H1 (cell line): ENCODE measurements at regions not wholly inside any gene's neighbourhood (a gene's known extent, or its start where the extent isn't known, plus 50 kb on each side); places are given as distances from the start of the nearest gene placed in this dataset.

Experiments used
- EGR1 ChIP-seq: IDR thresholded peaks from 2 replicates; pipeline ENCODE4 v1.6.1; 2011; ENCODE audit warnings: low read depth, low read length, borderline replicate concordance
- EP300 ChIP-seq, 2 experiments: IDR thresholded peaks; 1 replicate in 1 of 2; 2 replicates in 1 of 2; pipeline ENCODE4 v1.6.1; 2011 to 2012; ENCODE audit warnings: low read depth in 2 of 2, low read length in 2 of 2, mild to moderate bottlenecking in 2 of 2, borderline replicate concordance in 1 of 2, inconsistent platforms in 1 of 2, moderate library complexity in 1 of 2
- SP2 ChIP-seq: IDR thresholded peaks from 2 replicates; pipeline ENCODE4 v1.6.1; 2012; ENCODE audit warnings: mild to moderate bottlenecking, low read length, inconsistent platforms
- TEAD4 ChIP-seq: IDR thresholded peaks from 2 replicates; pipeline ENCODE4 v1.6.1; 2012; ENCODE audit warnings: low read depth, low read length, inconsistent platforms, mixed read lengths
- TF ChIP-seq, protein P1 (sequence below): IDR thresholded peaks from 2 replicates; pipeline ENCODE4 v1.6.1; 2012; ENCODE audit warnings: low read length, inconsistent platforms
- TF ChIP-seq, protein P2 (sequence below): IDR thresholded peaks from 2 replicates; pipeline ENCODE4 v1.6.1; 2012; ENCODE audit warnings: inconsistent platforms

DNA sequence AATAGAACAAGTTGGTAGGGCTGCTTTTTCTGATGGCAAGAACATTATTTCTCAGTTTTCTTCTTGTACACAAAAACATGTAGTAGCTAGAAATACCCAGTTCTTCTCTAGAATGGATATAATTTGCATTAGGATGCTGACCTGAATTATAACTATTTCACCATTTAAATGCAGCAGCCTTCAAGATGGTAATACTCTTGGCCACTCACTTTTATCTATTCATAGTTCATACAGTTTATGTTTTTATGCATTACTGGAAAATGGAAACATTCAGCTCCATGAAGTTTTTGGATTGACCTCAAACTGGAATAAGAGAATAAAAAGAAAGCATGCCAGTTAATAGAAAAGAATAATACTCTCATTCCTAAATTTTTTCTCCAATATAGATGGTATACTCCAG, 487.4 kb downstream of the PABPC4L start (continued):
- TF ChIP-seq TEAD4 (no peak), SP2 (no peak), EP300 (IDR thresholded peaks at IDR 0.05; ENCODE audit: borderline replicate concordance in 1 of 2, low read depth in 2 of 2, low read length in 2 of 2) (no peak), EGR1 (no peak)
- TF ChIP-seq, protein P1, sequence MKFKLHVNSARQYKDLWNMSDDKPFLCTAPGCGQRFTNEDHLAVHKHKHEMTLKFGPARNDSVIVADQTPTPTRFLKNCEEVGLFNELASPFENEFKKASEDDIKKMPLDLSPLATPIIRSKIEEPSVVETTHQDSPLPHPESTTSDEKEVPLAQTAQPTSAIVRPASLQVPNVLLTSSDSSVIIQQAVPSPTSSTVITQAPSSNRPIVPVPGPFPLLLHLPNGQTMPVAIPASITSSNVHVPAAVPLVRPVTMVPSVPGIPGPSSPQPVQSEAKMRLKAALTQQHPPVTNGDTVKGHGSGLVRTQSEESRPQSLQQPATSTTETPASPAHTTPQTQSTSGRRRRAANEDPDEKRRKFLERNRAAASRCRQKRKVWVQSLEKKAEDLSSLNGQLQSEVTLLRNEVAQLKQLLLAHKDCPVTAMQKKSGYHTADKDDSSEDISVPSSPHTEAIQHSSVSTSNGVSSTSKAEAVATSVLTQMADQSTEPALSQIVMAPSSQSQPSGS = no peak
- TF ChIP-seq, protein P2, sequence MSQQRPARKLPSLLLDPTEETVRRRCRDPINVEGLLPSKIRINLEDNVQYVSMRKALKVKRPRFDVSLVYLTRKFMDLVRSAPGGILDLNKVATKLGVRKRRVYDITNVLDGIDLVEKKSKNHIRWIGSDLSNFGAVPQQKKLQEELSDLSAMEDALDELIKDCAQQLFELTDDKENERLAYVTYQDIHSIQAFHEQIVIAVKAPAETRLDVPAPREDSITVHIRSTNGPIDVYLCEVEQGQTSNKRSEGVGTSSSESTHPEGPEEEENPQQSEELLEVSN = no peak
